ENCODE measurements at regions not wholly inside any gene's neighbourhood (a gene's known extent, or its start where the extent isn't known, plus 50 kb on each side); places are given as distances from the start of the nearest gene placed in this dataset.
"Not testable (repeated sequence)": the region's sequence is repeated elsewhere in the genome, so short reads cannot be mapped to it uniquely, and the experiment has no call there.

- TF ChIP-seq CTCF (IDR thresholded peaks at IDR 0.05; ENCODE audit: insufficient read depth, low read depth, low read length, missing control alignments) = no peak
- no peak for DNase-seq (ENCODE audit: low read depth)
- no peak overlapping the region for H3K4me3 ChIP-seq (ENCODE audit: low read length)
These were observed 81.1 kb downstream of the XRCC2 start for GRCh38 chr7:152594801-152595200.

GRCh38 chr7:152591976-152592375, 84.0 kb downstream of the XRCC2 start:
- H3K4me3 ChIP-seq (ENCODE audit: low read length) = no peak overlapping the region
- no peak for DNase-seq (ENCODE audit: low read depth)
- no peak for TF ChIP-seq CTCF (IDR thresholded peaks at IDR 0.05; ENCODE audit: insufficient read depth, low read depth, low read length, missing control alignments)

GRCh38 chr7:152590481-152590880, 85.5 kb downstream of the XRCC2 start:
- no peak for TF ChIP-seq CTCF (IDR thresholded peaks at IDR 0.05; ENCODE audit: insufficient read depth, low read depth, low read length, missing control alignments)
- H3K4me3 ChIP-seq (ENCODE audit: low read length) = no peak overlapping the region
- no peak for DNase-seq (ENCODE audit: low read depth)

- not testable (repeated sequence) for H3K4me3 ChIP-seq (ENCODE audit: low read length); DNase-seq (ENCODE audit: low read depth)
These were observed 86.1 kb downstream of the XRCC2 start for GRCh38 chr7:152589821-152590220.

GRCh38 chr7:152588350-152588749, 87.6 kb downstream of the XRCC2 start:
- TF ChIP-seq CTCF (IDR thresholded peaks at IDR 0.05; ENCODE audit: insufficient read depth, low read depth, low read length, missing control alignments) = no peak
- no peak overlapping the region for H3K4me3 ChIP-seq (ENCODE audit: low read length)
- DNase-seq (ENCODE audit: low read depth) = peak; percentile 30

GRCh38 chr7:152587366-152587765, 88.6 kb downstream of the XRCC2 start:
- no peak for TF ChIP-seq CTCF (IDR thresholded peaks at IDR 0.05; ENCODE audit: insufficient read depth, low read depth, low read length, missing control alignments)
- DNase-seq (ENCODE audit: low read depth) = no peak
- H3K4me3 ChIP-seq (ENCODE audit: low read length) = no peak overlapping the region

GRCh38 chr7:152583006-152583405, 92.9 kb downstream of the XRCC2 start:
- H3K4me3 ChIP-seq (ENCODE audit: low read length) = no peak overlapping the region
- no peak for TF ChIP-seq CTCF (IDR thresholded peaks at IDR 0.05; ENCODE audit: insufficient read depth, low read depth, low read length, missing control alignments)
- no peak for DNase-seq (ENCODE audit: low read depth)

- H3K4me3 ChIP-seq (ENCODE audit: low read length) = no peak overlapping the region
These were observed 96.9 kb downstream of the XRCC2 start for GRCh38 chr7:152579070-152579469.

More at GRCh38 chr7:152579070-152579469, 96.9 kb downstream of the XRCC2 start:
- no peak for DNase-seq (ENCODE audit: low read depth)
- no peak for TF ChIP-seq CTCF (IDR thresholded peaks at IDR 0.05; ENCODE audit: insufficient read depth, low read depth, low read length, missing control alignments)

Measured in epithelial cell of esophagus (primary cell).